Breast epithelium (tissue), 3 donors: ENCODE measurements at regions not wholly inside any gene's neighbourhood (a gene's known extent, or its start where the extent isn't known, plus 50 kb on each side); places are given as distances from the start of the nearest gene placed in this dataset.

Experiments
- CTCF ChIP-seq, 3 donors: fragments of 450-650 bp; IDR thresholded peaks; one replicate each; pipeline ENCODE4 v1.5.1; 2016 to 2017; ENCODE audit warnings: antibody characterized with exemption in 3 of 3, mild to moderate bottlenecking in 3 of 3, moderate library complexity in 3 of 3
- POLR2A ChIP-seq: fragments of 450-650 bp; IDR thresholded peaks from one replicate; pipeline ENCODE4 v1.6.1; 2016; ENCODE audit warnings: antibody characterized with exemption, mild to moderate bottlenecking, moderate library complexity
- POLR2AphosphoS5 ChIP-seq, 3 donors: sonication (generic); formaldehyde crosslinking; IDR thresholded peaks; one replicate each; pipeline ENCODE4 v1.6.1; 2017; ENCODE audit warnings: antibody characterized with exemption in 3 of 3

GRCh38 chr5:141732417-141732816 is 50.4 kb upstream of the ARAP3 start:
- TF ChIP-seq POLR2A (no peak), CTCF (IDR thresholded peaks at IDR 0.05) (no peak), POLR2AphosphoS5 (IDR thresholded peaks at IDR 0.05) (no peak)
